ENCODE measurements at regions not wholly inside any gene's neighbourhood (a gene's known extent, or its start where the extent isn't known, plus 50 kb on each side); places are given as distances from the start of the nearest gene placed in this dataset.

- 0 out of 2 replicates have a peak, but pooled peaks cover 6% of the 10 kb centered on the region for H3K9me3 ChIP-seq (ENCODE audit: low read length)
- H3K4me1 ChIP-seq (ENCODE audit: insufficient read depth, low read length): no peaks in the 10 kb centered on the region
- H3K4me2 ChIP-seq (ENCODE audit: low read depth, low read length): no peak overlapping the region
- no peaks in the 10 kb centered on the region for H3K27me3 ChIP-seq (ENCODE audit: control insufficient read depth in 1 of 2, insufficient read depth in 2 of 2, low read length in 2 of 2)
- H3K4me3 ChIP-seq (replicated peaks in 1 of 3; ENCODE audit: insufficient read depth in 1 of 3, low read depth in 2 of 3, low read length in 3 of 3): no peak overlapping the region
- ChIA-PET CTCF (ENCODE audit: low intra/inter-chr PET ratio, low total read pairs) (no interaction called here), POLR2A (no interaction called here)
- ATAC-seq (no peak), FAIRE-seq (no peak), DNase-seq (ENCODE audit: low spot score) (no peak)
- H4K20me1 ChIP-seq (ENCODE audit: insufficient read depth, low read length): no peaks in the 10 kb centered on the region
- H2AFZ ChIP-seq (ENCODE audit: low read length): no peak overlapping the region
- BruUV-seq (replicated peaks): no TSS peak
- in situ Hi-C loops (cut with HindIII; ENCODE audit: extremely low pct_ligation_motif_present, low pct_unique_long_range_greater_than_20kb) (no loop called here), intact Hi-C loops (cut with micrococcal nuclease; ENCODE audit: unreplicated experiment) (no loop called here)
- H3K27ac ChIP-seq (ENCODE audit: extremely low read length, insufficient read depth, low read length): no peak overlapping the region
- no peak overlapping the region for H3K9ac ChIP-seq (ENCODE audit: insufficient read depth, low read depth, low read length)
- no peaks in the 10 kb centered on the region for H3K79me2 ChIP-seq (ENCODE audit: insufficient read depth, low read length)
- no peaks in the 10 kb centered on the region for H3K36me3 ChIP-seq (replicated peaks in 1 of 2; ENCODE audit: control insufficient read depth in 1 of 2, insufficient read depth in 2 of 2, low read length in 2 of 2)
- 0% methylated on average over 2 of the region's 2 CpGs for WGBS (ENCODE audit: low lambda C conversion rate)
- TF ChIP-seq KDM6A (CRISPR knock-in tag; IDR thresholded peaks at IDR 0.05; ENCODE audit: low read depth): no peak
- no peak for TF ChIP-seq SKIL (CRISPR knock-in tag; IDR thresholded peaks at IDR 0.05; ENCODE audit: borderline replicate concordance)
- no peak for TF ChIP-seq HNF4G (IDR thresholded peaks at IDR 0.05; ENCODE audit: borderline replicate concordance, low read depth, low read length)
- TF ChIP-seq HNF4G (CRISPR knock-in tag; IDR thresholded peaks at IDR 0.05; ENCODE audit: borderline replicate concordance, low read depth): no peak
- TF ChIP-seq ZNF224 (CRISPR knock-in tag; IDR thresholded peaks at IDR 0.05): no peak
- TF ChIP-seq U2AF1 (optimal IDR thresholded peaks at IDR 0.05; ENCODE audit: low read depth, low read length): no peak
- TF ChIP-seq TARDBP (CRISPR knock-in tag; IDR thresholded peaks at IDR 0.05): no peak
- no peak for TF ChIP-seq ZNF720 (CRISPR knock-in tag; IDR thresholded peaks at IDR 0.05)
- TF ChIP-seq ZXDC (CRISPR knock-in tag; IDR thresholded peaks at IDR 0.05): no peak
- no peak for TF ChIP-seq SP140L (CRISPR knock-in tag; IDR thresholded peaks at IDR 0.05; ENCODE audit: borderline replicate concordance)
- no peak for TF ChIP-seq KAT2B (IDR thresholded peaks at IDR 0.05; ENCODE audit: borderline replicate concordance, low read depth, low read length)
- no peak for TF ChIP-seq TCF12 (IDR thresholded peaks at IDR 0.05)
- no peak for TF ChIP-seq TCF12 (CRISPR knock-in tag; IDR thresholded peaks at IDR 0.05)
- no peak for TF ChIP-seq CREM (IDR thresholded peaks at IDR 0.05)
- TF ChIP-seq CREM (CRISPR knock-in tag; IDR thresholded peaks at IDR 0.05): no peak
- TF ChIP-seq NFIC (IDR thresholded peaks at IDR 0.05; ENCODE audit: low read length): no peak
- TF ChIP-seq EP300 (IDR thresholded peaks at IDR 0.05; ENCODE audit: low read depth in 2 of 2, low read length in 2 of 2): no peak
- no peak for TF ChIP-seq EP300 (CRISPR knock-in tag; IDR thresholded peaks at IDR 0.05; ENCODE audit: borderline replicate concordance)
- TF ChIP-seq ATF5 (CRISPR knock-in tag; IDR thresholded peaks at IDR 0.05; ENCODE audit: low read depth): no peak
- TF ChIP-seq ZNF513 (CRISPR knock-in tag; conservative IDR thresholded peaks at IDR 0.05): no peak
- TF ChIP-seq GFI1 (CRISPR knock-in tag; IDR thresholded peaks at IDR 0.05; ENCODE audit: borderline replicate concordance): no peak
Observed at GRCh38 chr10:61329854-61330253, 123.3 kb downstream of the TMEM26 start.
